SU-DHL-6 (cell line): ENCODE measurements at regions not wholly inside any gene's neighbourhood (a gene's known extent, or its start where the extent isn't known, plus 50 kb on each side); places are given as distances from the start of the nearest gene placed in this dataset.

Experiments
- H2AFZ ChIP-seq: fragments of 200-600 bp; sonication (generic); 2 replicates; pipeline ENCODE4 v1.6.1; 2014; ENCODE audit warnings: low read depth, mild to moderate bottlenecking, moderate library complexity, mixed read lengths, antibody characterized with exemption, low read length; ENCODE audit not compliant: severe bottlenecking
- H3F3A ChIP-seq: fragments of 200-600 bp; shearing (Covaris generic); 2 replicates; pipeline ENCODE4 v1.6.0; 2016; ENCODE audit warnings: antibody characterized with exemption, mild to moderate bottlenecking; ENCODE audit not compliant: insufficient read depth
- H3K27ac ChIP-seq: fragments of 200-600 bp; sonication (generic); 2 replicates; pipeline ENCODE4 v1.5.1; 2016; ENCODE audit warnings: low read depth, mild to moderate bottlenecking, low read length, moderate library complexity, mixed read lengths
- H3K27me3 ChIP-seq: fragments of 200-600 bp; sonication (generic), shearing (Covaris generic); 2 replicates; pipeline ENCODE4 v1.6.0; 2014; ENCODE audit warnings: mild to moderate bottlenecking, low read length
- H3K36me3 ChIP-seq: fragments of 200-600 bp; sonication (generic); 2 replicates; pipeline ENCODE4 v1.6.1; 2014; ENCODE audit warnings: mild to moderate bottlenecking, low read length, mixed read lengths
- H3K4me2 ChIP-seq: fragments of 300-600, 200-600 bp; shearing (Covaris generic), sonication (generic); 2 replicates; pipeline ENCODE4 v1.6.0; 2014; ENCODE audit warnings: low read length, low read depth, mild to moderate bottlenecking; ENCODE audit not compliant: poor library complexity, severe bottlenecking
- H3K4me3 ChIP-seq: fragments of 200-600 bp; sonication (generic); 2 replicates; pipeline ENCODE4 v1.5.1; 2014; ENCODE audit warnings: antibody characterized with exemption, low read length, mild to moderate bottlenecking, mixed read lengths; ENCODE audit not compliant: insufficient read depth, poor library complexity, severe bottlenecking
- H3K79me2 ChIP-seq: fragments of 200-600 bp; sonication (generic); 2 replicates; pipeline ENCODE4 v1.6.1; 2014; ENCODE audit warnings: mild to moderate bottlenecking, low read length, moderate library complexity; ENCODE audit not compliant: insufficient read depth
- H3K9ac ChIP-seq: fragments of 200-600 bp; sonication (generic); 2 replicates; pipeline ENCODE4 v1.7.0; 2014; ENCODE audit warnings: mild to moderate bottlenecking, low read length
- H3K9me2 ChIP-seq: fragments of 200-600 bp; sonication (generic); replicated peaks from 2 replicates; pipeline ENCODE4 v1.6.1; 2014; ENCODE audit warnings: low read length; ENCODE audit not compliant: insufficient read depth
- H3K9me3 ChIP-seq: fragments of 200-600 bp; sonication (generic); 2 replicates; pipeline ENCODE4 v1.6.1; 2014; ENCODE audit warnings: low read length, mixed read lengths; ENCODE audit not compliant: insufficient read depth
- H4K20me1 ChIP-seq: fragments of 200-600 bp; sonication (generic); 2 replicates; pipeline ENCODE4 v1.6.1; 2014; ENCODE audit warnings: low read depth, mild to moderate bottlenecking, antibody characterized with exemption, low read length, moderate library complexity, mixed read lengths
- CTCF ChIP-seq: fragments of 200-600 bp; sonication (generic); IDR thresholded peaks from one replicate; pipeline ENCODE4 v1.5.1; 2017; ENCODE audit warnings: antibody characterized with exemption, mild to moderate bottlenecking, low read length, moderate library complexity; ENCODE audit not compliant: insufficient read depth, poor library complexity, severe bottlenecking
- EZH2phosphoT487 ChIP-seq: fragments of 200-600 bp; sonication (generic), shearing (Covaris generic); conservative IDR thresholded peaks from 2 replicates; pipeline ENCODE4 v1.6.1; 2018; ENCODE audit warnings: mild to moderate bottlenecking, antibody characterized with exemption, low read length, moderate library complexity, mixed read lengths

DNA sequence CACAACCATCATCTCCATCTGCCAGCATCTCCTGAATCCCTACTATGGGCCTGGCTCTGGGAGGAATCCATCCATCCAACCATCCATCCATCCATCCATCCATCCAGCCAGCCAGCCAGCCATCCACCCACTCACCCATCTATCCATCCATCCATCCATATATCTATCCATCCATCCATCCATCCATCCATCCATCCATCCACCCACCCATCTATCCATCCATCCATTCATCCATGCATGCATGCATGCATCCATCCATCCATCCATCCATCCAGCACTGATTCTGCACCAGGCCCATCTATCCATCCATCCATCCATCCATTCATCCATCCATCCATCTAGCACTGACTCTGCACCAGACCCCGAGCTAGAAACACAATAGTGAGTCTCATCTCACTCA is 141.3 kb upstream of the WNT4 start:
- H3K27ac ChIP-seq = no peak overlapping the region

DNA sequence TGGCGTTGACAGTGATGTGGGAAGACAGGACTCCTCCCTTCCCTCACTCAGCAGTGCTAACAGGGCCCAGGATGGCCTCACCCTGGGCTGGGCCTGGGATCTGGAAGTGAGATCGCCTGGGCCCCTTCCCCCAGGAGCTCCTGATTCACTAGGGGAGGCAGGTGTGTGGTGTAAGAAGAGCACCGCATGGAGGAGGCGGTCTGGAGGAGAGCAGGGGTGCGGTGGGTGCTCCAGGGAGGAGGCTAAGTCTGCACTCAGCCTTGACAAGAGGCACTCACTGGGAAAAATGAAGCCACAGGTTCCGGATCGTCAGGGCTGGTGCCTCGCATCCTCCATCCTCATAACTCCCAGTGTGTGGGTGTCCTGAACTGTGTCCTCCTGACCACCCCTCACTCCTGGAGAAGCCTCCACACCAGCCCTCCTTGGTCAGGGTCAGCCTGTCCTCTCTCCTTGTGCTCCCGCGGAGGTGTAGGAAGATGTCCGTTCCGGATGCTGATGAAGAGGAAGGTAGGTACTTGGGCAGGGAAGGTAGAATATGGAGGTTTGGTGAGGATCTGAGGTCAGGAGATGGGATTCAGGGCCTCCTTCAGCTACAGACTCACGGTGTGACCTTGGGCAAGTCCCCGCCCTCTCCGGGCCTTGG is 142.1 kb upstream of the WNT4 start:
- Histone ChIP-seq H3K9ac (no peak overlapping the region), H3K36me3 (no peaks in the 10 kb centered on the region), H3K4me3 (no peak overlapping the region), H4K20me1 (no peaks in the 10 kb centered on the region), H3K79me2 (no peaks in the 10 kb centered on the region), H3K9me2 (no peaks in the 10 kb centered on the region), H3K4me2 (no peak overlapping the region), H3K9me3 (no peaks in the 10 kb centered on the region), H3K27ac (no peak overlapping the region), H3F3A (no peaks in the 10 kb centered on the region), H2AFZ (no peak overlapping the region), H3K27me3 (no peaks in the 10 kb centered on the region)
- no peak for TF ChIP-seq CTCF

More for the DNA sequence above, 141.3 kb upstream of the WNT4 start:
- H3K9me3 ChIP-seq = no peaks in the 10 kb centered on the region
- H3K9me2 ChIP-seq = no peaks in the 10 kb centered on the region
- H3K4me3 ChIP-seq = no peak overlapping the region
- H2AFZ ChIP-seq = no peak overlapping the region
- H3K9ac ChIP-seq = no peak overlapping the region
- H3F3A ChIP-seq = no peaks in the 10 kb centered on the region
- TF ChIP-seq EZH2phosphoT487 (no peak), CTCF (no peak)
- no peaks in the 10 kb centered on the region for H3K79me2 ChIP-seq
- no peak overlapping the region for H3K4me2 ChIP-seq
- H3K27me3 ChIP-seq = no peaks in the 10 kb centered on the region
- H4K20me1 ChIP-seq = no peaks in the 10 kb centered on the region
- H3K36me3 ChIP-seq = no peaks in the 10 kb centered on the region

DNA sequence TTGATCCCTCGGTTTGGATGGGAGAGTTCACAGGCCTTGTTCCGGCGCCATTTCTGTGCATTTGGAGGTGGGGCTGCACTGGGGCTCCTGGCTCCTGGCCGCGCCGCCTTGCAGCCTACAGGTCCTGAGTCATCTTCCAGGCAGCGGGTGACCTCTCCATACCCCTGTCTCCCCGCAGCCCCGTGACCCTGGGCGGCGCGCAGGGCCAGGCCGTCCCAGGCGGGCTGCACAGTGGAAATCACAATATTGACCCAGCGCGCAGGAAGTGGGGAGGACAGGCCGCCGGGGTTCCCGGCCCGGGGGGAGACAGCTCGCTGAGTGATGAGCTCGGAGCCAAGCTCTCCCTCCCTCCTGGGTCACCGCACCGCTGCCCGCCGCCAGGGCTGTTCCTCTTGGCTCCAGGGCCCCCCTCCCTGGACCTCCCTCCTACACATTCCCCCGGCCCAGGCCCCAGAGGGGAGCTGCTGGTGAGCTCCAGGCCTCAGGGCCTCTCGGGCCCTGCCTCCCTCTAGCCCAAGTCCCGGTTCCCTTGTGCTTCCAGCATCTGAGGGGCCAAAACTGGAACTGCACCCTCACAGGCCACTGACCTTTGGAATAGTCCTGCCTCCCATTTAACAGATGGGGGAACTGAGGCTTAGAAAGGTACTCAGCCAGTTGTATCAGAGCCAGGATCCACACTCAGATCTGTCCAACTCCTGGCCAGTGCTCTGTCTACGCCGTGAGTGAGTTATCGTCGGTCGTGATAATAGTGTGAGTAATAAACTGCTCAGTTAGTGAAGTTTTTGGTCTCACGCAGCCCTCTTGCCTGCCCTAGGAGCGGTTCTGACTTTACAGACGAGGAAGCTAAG is 142.9 kb upstream of the WNT4 start:
- no peaks in the 10 kb centered on the region for H3K27me3 ChIP-seq
- H3K9me3 ChIP-seq = no peaks in the 10 kb centered on the region
- no peak overlapping the region for H3K9ac ChIP-seq
- H2AFZ ChIP-seq = no peak overlapping the region
- no peaks in the 10 kb centered on the region for H3K79me2 ChIP-seq
- H3K27ac ChIP-seq = no peak overlapping the region
- no peaks in the 10 kb centered on the region for H4K20me1 ChIP-seq
- no peak overlapping the region for H3K4me2 ChIP-seq
- TF ChIP-seq EZH2phosphoT487 (no peak), CTCF (no peak)
- no peaks in the 10 kb centered on the region for H3K36me3 ChIP-seq
- H3F3A ChIP-seq = no peaks in the 10 kb centered on the region
- H3K9me2 ChIP-seq = no peaks in the 10 kb centered on the region
- H3K4me3 ChIP-seq = no peak overlapping the region
